K562 (cell line): ENCODE measurements at regions not wholly inside any gene's neighbourhood (a gene's known extent, or its start where the extent isn't known, plus 50 kb on each side); places are given as distances from the start of the nearest gene placed in this dataset.

Source experiments
- ATAC-seq: fragments of 200-7000 bp; cut with Tn5 transposase; 3 replicates; pipeline ENCODE4 v1.9.1; 2020; ENCODE audit warnings: moderate library complexity
- BruUV-seq: library from RNA; stranded (reverse); fragments of 400-500 nt; replicated peaks from 2 replicates; lab custom pipeline; 2021; lab: Mats Ljungman, UMichigan
- CTCF ChIA-PET: fragments of 300-600 bp; formaldehyde crosslinking; extraction: SDS; loops from one replicate; lab custom pipeline; 2021; ENCODE audit warnings: low intra/inter-chr PET ratio; lab: Yijun Ruan, JAX
- POLR2A ChIA-PET: fragments of 300-600, 350-650 bp; sonication (Branson Sonifier 250); formaldehyde crosslinking; extraction: SDS; loops from one replicate; lab custom pipeline; 2021; ENCODE audit warnings: antibody characterized with exemption, inconsistent platforms; lab: Yijun Ruan, JAX
- DNase-seq, 4 experiments: peaks; one replicate each; pipeline versions ENCODE4 v3.0.0 to v3.0.0-alpha.2; 2011 to 2018; ENCODE audit warnings: low spot score in 3 of 4, mixed read lengths in 3 of 4; ENCODE audit errors: extremely low read depth in 1 of 4
- FAIRE-seq: peaks from 2 replicates; lab custom pipeline; 2011; peaks lifted over from hg19 to GRCh38; lab: Jason Lieb, UNC
- H2AFZ ChIP-seq: 2 replicates; pipeline ENCODE4 v1.6.0; 2011; ENCODE audit warnings: low read depth, low read length, control low read depth, inconsistent platforms
- H3K27ac ChIP-seq: fragments of 200-600 bp; 3 replicates; pipeline ENCODE4 v1.8.0; 2011; ENCODE audit warnings: low read depth, mild to moderate bottlenecking, control low read depth, inconsistent platforms, low read length, moderate library complexity, mixed read lengths; ENCODE audit errors: extremely low read depth
- H3K27me3 ChIP-seq, 2 experiments: fragments of 300-600 bp in 1 of 2; 2 replicates in 1 of 2; 3 replicates in 1 of 2; pipeline versions ENCODE4 v1.6.0 to v1.8.0; 2011; ENCODE audit warnings: inconsistent platforms in 2 of 2, low read length in 2 of 2, mild to moderate bottlenecking in 1 of 2, mixed read lengths in 1 of 2, moderate library complexity in 1 of 2; ENCODE audit not compliant: control insufficient read depth in 2 of 2, insufficient read depth in 2 of 2
- H3K36me3 ChIP-seq: fragments of 300-600 bp; 3 replicates; pipeline ENCODE4 v1.8.0; 2011; ENCODE audit warnings: mild to moderate bottlenecking, low read length, inconsistent platforms; ENCODE audit not compliant: control insufficient read depth, insufficient read depth
- H3K4me1 ChIP-seq, 2 experiments: fragments of 200-600 bp in 1 of 2; replicated peaks in 1 of 2; 2 replicates in 1 of 2; 3 replicates in 1 of 2; pipeline versions ENCODE4 v1.5.1 to v1.8.0; 2011; ENCODE audit warnings: inconsistent platforms in 2 of 2, low read length in 2 of 2, mild to moderate bottlenecking in 1 of 2, mixed read lengths in 1 of 2, moderate library complexity in 1 of 2; ENCODE audit not compliant: control insufficient read depth in 2 of 2, insufficient read depth in 2 of 2
- H3K4me2 ChIP-seq: 2 replicates; pipeline ENCODE4 v1.6.1; 2011; ENCODE audit warnings: low read length, control low read depth, inconsistent platforms, mixed read lengths; ENCODE audit not compliant: insufficient read depth
- H3K4me3 ChIP-seq: fragments of 200-600 bp; sonication (generic), shearing (Covaris generic); 2 replicates; pipeline ENCODE4 v1.5.1; 2016; ENCODE audit warnings: control low read depth, inconsistent platforms
- H3K79me2 ChIP-seq: fragments of 200-600 bp; 3 replicates; pipeline ENCODE4 v1.8.0; 2011; ENCODE audit warnings: low read length, inconsistent platforms; ENCODE audit not compliant: control insufficient read depth, insufficient read depth
- H3K9ac ChIP-seq, 2 experiments: 2 replicates each; pipeline versions ENCODE4 v1.6.0 to v1.6.1; 2011; ENCODE audit warnings: low read depth in 2 of 2, low read length in 2 of 2, control low read depth in 1 of 2, inconsistent platforms in 1 of 2, mild to moderate bottlenecking in 1 of 2, mixed read lengths in 1 of 2; ENCODE audit not compliant: insufficient read depth in 1 of 2
- H3K9me1 ChIP-seq: one replicate; pipeline ENCODE4 v1.6.0; 2011; ENCODE audit warnings: inconsistent platforms, mild to moderate bottlenecking, low read length, moderate library complexity; ENCODE audit not compliant: control insufficient read depth, insufficient read depth
- H3K9me3 ChIP-seq: replicated peaks from 2 replicates; pipeline ENCODE4 v1.5.1; 2011; ENCODE audit warnings: low read depth, low read length, inconsistent platforms; ENCODE audit not compliant: control insufficient read depth, insufficient read depth
- H4K20me1 ChIP-seq: replicated peaks from 2 replicates; pipeline ENCODE4 v1.6.1; 2011; ENCODE audit warnings: low read length, inconsistent platforms, mixed read lengths; ENCODE audit not compliant: control insufficient read depth, insufficient read depth
- HDAC6 ChIP-seq: IDR thresholded peaks from 2 replicates; pipeline ENCODE4 v1.6.1; 2012; ENCODE audit warnings: low read depth, mild to moderate bottlenecking, control low read depth, inconsistent platforms, low read length, moderate library complexity
- ID3 ChIP-seq, 2 experiments: fragments of 250-450 bp in 1 of 2; fragments of 450-650 bp in 1 of 2; sonication (Bioruptor Pico) in 1 of 2; IDR thresholded peaks; 2 replicates each; pipeline versions ENCODE4 v1.6.1 to v1.8.0; 2016 to 2021; ENCODE audit warnings: mild to moderate bottlenecking in 2 of 2, moderate library complexity in 2 of 2, missing compliant biosample characterization in 1 of 2, missing genetic modification characterization in 1 of 2
- KDM4B ChIP-seq, 2 experiments: fragments of 450-650 bp in 1 of 2; sonication (generic) in 1 of 2; IDR thresholded peaks; 2 replicates each; pipeline ENCODE4 v1.6.1; 2016 to 2017; ENCODE audit warnings: borderline replicate concordance in 2 of 2, antibody characterized with exemption in 1 of 2, low read depth in 1 of 2, mild to moderate bottlenecking in 1 of 2
- MCM2 ChIP-seq: fragments of 450-650 bp; IDR thresholded peaks from 2 replicates; pipeline ENCODE4 v1.6.1; 2017; ENCODE audit warnings: low read depth, mild to moderate bottlenecking
- MEIS2 ChIP-seq: fragments of 450-650 bp; IDR thresholded peaks from 2 replicates; pipeline ENCODE4 v1.6.1; 2014; ENCODE audit warnings: mild to moderate bottlenecking; ENCODE audit not compliant: partially characterized antibody
- PKNOX1 ChIP-seq: fragments of 450-650 bp; IDR thresholded peaks from 2 replicates; pipeline ENCODE4 v1.6.1; 2016
- POLR3G ChIP-seq: IDR thresholded peaks from 2 replicates; pipeline ENCODE4 v1.6.1; 2011; ENCODE audit not compliant: insufficient read length, insufficient replicate concordance; ENCODE audit errors: extremely low read depth
- RBM17 ChIP-seq: fragments of 200-400 bp; formaldehyde crosslinking; IDR thresholded peaks from 2 replicates; pipeline ENCODE4 v1.6.1; 2017; ENCODE audit warnings: low read depth, mild to moderate bottlenecking, low read length, borderline replicate concordance
- ZNF23 ChIP-seq: fragments of 250-450 bp; sonication (Bioruptor Pico); IDR thresholded peaks from 2 replicates; pipeline ENCODE4 v1.4.0; 2020; ENCODE audit warnings: mild to moderate bottlenecking
- ZNF592 ChIP-seq: fragments of 450-650 bp; IDR thresholded peaks from 2 replicates; pipeline ENCODE4 v1.6.1; 2017; ENCODE audit warnings: antibody characterized with exemption, mild to moderate bottlenecking
- WGBS: fragments of 100-300 bp; shearing (Covaris generic); methylation state at CpG from one replicate; pipeline ENCODE4 v1.1.6; 2016; ENCODE audit warnings: low coverage, mixed read lengths; ENCODE audit not compliant: insufficient coverage; ENCODE audit errors: missing lambda C conversion rate; 5-methylcytosine and 5-hydroxymethylcytosine counted together
- in situ Hi-C: fragments of 300-500 bp; cut with MboI; formaldehyde crosslinking; loops from 4 replicates; pipeline ENCODE4 v1.15.0; 2018; ENCODE audit warnings: inconsistent platforms, mixed read lengths
- intact Hi-C: fragments of 100-400 bp; cut with micrococcal nuclease; formaldehyde crosslinking; loops from 2 replicates; pipeline ENCODE4 v1.14.2; 2022
- TF ChIP-seq, protein P1 (sequence below): sonication (generic); formaldehyde crosslinking; IDR thresholded peaks from 2 replicates; pipeline ENCODE4 v1.8.1; 2023; ENCODE audit warnings: mild to moderate bottlenecking, missing genetic modification reagents

DNA sequence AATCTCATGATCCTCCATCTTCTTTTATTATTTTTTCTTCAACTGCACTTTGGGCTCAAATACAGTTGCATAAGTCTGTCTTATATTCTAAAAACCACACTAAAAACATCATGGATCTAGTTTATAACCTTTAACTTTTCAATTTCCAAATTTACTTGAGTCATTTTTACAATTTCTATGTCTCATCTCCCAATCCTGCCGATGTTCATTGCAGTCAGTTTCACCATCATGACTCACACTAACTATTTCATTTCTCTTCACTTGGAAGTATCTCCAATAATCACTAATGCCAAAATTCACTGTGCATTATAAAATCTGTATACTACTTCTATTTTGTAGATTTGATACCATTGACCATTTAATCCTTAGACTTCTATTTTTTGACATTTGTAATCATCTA lies 806.9 kb upstream of the SORCS1 start:
- ATAC-seq (no peak), FAIRE-seq (no peak), DNase-seq (no peak)
- Histone ChIP-seq H3K4me2 (no peak overlapping the region), H3K27ac (no peak overlapping the region), H3K9me1 (no peaks in the 10 kb centered on the region), H3K4me1 (no peaks in the 10 kb centered on the region), H3K79me2 (no peaks in the 10 kb centered on the region), H3K9ac (no peak overlapping the region), H3K36me3 (no peaks in the 10 kb centered on the region), H4K20me1 (no peaks in the 10 kb centered on the region), H3K9me3 (no peaks in the 10 kb centered on the region), H3K27me3 (no peaks in the 10 kb centered on the region), H2AFZ (no peak overlapping the region), H3K4me3 (no peak overlapping the region)
- POLR2A ChIA-PET = no interaction called here
- intact Hi-C loops (no loop called here), in situ Hi-C loops (no loop called here)
- CTCF ChIA-PET = no interaction called here
- WGBS = 0% methylated on average over 1 of the region's 1 CpG
- no TSS peak for BruUV-seq
- TF ChIP-seq ID3 (CRISPR knock-in tag; IDR thresholded peaks at IDR 0.05) = no peak
- TF ChIP-seq ID3 (tag; IDR thresholded peaks at IDR 0.05) = no peak
- no peak for TF ChIP-seq POLR3G
- TF ChIP-seq KDM4B (IDR thresholded peaks at IDR 0.05; ENCODE audit: borderline replicate concordance in 2 of 2, low read depth in 1 of 2) = no peak
- TF ChIP-seq, protein P1, sequence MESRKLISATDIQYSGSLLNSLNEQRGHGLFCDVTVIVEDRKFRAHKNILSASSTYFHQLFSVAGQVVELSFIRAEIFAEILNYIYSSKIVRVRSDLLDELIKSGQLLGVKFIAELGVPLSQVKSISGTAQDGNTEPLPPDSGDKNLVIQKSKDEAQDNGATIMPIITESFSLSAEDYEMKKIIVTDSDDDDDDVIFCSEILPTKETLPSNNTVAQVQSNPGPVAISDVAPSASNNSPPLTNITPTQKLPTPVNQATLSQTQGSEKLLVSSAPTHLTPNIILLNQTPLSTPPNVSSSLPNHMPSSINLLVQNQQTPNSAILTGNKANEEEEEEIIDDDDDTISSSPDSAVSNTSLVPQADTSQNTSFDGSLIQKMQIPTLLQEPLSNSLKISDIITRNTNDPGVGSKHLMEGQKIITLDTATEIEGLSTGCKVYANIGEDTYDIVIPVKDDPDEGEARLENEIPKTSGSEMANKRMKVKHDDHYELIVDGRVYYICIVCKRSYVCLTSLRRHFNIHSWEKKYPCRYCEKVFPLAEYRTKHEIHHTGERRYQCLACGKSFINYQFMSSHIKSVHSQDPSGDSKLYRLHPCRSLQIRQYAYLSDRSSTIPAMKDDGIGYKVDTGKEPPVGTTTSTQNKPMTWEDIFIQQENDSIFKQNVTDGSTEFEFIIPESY (CRISPR knock-in tag) = no peak
- TF ChIP-seq HDAC6 = no peak
- TF ChIP-seq PKNOX1 = no peak
- no peak for TF ChIP-seq RBM17
- TF ChIP-seq MEIS2 = no peak
- no peak for TF ChIP-seq ZNF23 (CRISPR knock-in tag)
- no peak for TF ChIP-seq ZNF592
- TF ChIP-seq MCM2 = no peak
